ENCODE measurements at regions not wholly inside any gene's neighbourhood (a gene's known extent, or its start where the extent isn't known, plus 50 kb on each side); places are given as distances from the start of the nearest gene placed in this dataset.

DNA sequence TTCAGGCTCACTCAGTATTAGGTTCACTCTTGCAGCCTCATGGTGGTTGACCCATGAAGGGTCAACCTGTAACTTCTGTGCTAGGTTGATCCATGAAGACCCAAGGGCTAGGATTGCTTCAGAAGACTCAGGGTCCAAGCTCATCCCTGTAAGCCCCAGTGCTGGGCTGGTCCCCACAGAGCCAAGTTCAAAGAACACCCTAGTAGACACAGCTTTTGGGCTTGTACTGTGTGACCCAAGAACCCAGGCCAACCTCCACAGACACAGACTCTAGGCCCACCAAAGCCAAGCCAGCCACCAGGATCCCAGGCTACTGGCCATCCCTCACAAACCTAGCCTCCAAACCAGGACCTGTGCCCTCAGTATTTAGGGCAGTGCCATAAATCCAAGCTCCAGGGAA is 1020.6 kb downstream of the SLC16A7 start:
- no peaks in the 10 kb centered on the region for H3K4me1 Mint-ChIP-seq
- H3K27me3 Mint-ChIP-seq (ENCODE audit: low read depth) = no peaks in the 10 kb centered on the region
- H3K36me3 Mint-ChIP-seq (ENCODE audit: low read depth) = no peaks in the 10 kb centered on the region
- no peak for TF ChIP-seq CTCF (conservative IDR thresholded peaks at IDR 0.05)
- H3K9me3 Mint-ChIP-seq = peaks cover 7% of the 10 kb centered on the region
- no peak overlapping the region for H3K4me3 Mint-ChIP-seq
- DNase-seq (ENCODE audit: low read depth, low spot score) = no peak
- H3K27ac Mint-ChIP-seq (ENCODE audit: unreplicated experiment) = no peak overlapping the region

GRCh38 chr12:60630796-60631195 is 1035.0 kb downstream of the SLC16A7 start:
- no peak for DNase-seq (ENCODE audit: low read depth, low spot score)
- no peak for TF ChIP-seq CTCF (conservative IDR thresholded peaks at IDR 0.05)
- Mint-ChIP-seq H3K27ac (ENCODE audit: unreplicated experiment) (no peak overlapping the region), H3K27me3 (ENCODE audit: low read depth) (no peaks in the 10 kb centered on the region), H3K4me3 (no peak overlapping the region), H3K36me3 (ENCODE audit: low read depth) (no peaks in the 10 kb centered on the region), H3K9me3 (peaks cover 2% of the 10 kb centered on the region), H3K4me1 (no peaks in the 10 kb centered on the region)

DNA sequence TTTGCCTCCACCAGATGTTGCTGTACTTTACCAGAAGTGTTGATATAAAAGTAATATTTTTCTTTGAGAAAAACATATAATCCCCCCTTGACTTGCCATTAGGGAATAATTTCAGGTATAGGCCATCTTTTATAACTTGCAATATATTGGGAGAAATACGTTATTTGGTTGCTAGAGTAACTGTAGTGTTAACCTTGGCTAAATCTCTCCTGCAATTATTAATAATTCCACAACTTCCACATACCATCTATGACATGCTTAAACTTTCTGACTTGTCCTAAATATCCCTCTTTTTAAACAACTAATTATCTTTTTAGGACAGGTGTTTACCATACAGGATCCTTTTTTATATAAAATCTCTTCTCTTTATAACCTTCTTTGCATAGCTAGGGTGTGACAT is 1048.2 kb downstream of the SLC16A7 start:
- Mint-ChIP-seq H3K36me3 (ENCODE audit: low read depth) (peaks cover 4% of the 10 kb centered on the region), H3K4me1 (no peaks in the 10 kb centered on the region), H3K27ac (ENCODE audit: unreplicated experiment) (no peak overlapping the region), H3K27me3 (ENCODE audit: low read depth) (no peaks in the 10 kb centered on the region), H3K9me3 (peaks cover 19% of the 10 kb centered on the region), H3K4me3 (no peak overlapping the region)
- no peak for TF ChIP-seq CTCF (conservative IDR thresholded peaks at IDR 0.05)
- DNase-seq (ENCODE audit: low read depth, low spot score) = no peak

DNA sequence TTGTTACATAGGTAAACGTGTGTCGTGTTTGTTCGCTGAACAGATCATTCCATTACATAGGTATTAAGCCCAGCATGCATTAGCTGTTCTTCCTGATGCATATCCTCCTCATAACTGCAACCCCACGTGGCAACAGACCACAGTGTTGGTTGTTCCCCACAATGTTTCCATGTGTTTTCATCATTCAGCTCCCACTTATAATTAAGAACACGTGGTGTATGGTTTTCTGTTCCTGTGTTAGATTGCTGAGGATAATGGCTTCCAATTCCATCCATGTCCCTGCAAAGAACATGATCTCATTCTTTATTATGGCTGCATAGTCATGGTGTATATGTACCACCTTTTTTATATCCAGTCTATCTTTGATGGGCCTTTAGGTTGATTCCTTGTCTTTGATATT is 1071.1 kb downstream of the SLC16A7 start:
- no peak for DNase-seq (ENCODE audit: low read depth, low spot score)
- no peak overlapping the region for H3K4me3 Mint-ChIP-seq

DNA sequence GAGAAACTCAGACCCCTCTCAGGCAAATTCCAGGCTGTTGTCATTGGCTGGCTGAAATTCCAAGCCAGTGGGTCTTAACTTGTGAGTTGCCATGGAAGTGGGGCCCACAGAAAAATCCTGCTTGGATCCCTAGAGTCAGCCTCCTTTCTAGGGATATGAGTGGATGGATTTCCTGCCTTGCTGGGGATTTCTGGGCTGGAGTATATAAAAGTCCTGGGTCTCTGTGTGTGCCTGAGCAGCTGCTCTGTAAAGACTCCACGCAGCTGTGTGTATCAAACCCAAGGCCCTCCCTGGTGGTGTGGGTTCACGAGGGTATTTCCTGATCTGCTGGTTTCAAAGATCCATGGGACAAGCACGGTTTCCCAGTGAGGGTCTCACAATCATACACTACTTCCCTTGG is 1077.1 kb downstream of the SLC16A7 start:
- TF ChIP-seq CTCF (conservative IDR thresholded peaks at IDR 0.05) = no peak
- H3K36me3 Mint-ChIP-seq (ENCODE audit: low read depth) = peaks cover 2% of the 10 kb centered on the region

More for the DNA sequence above, 1071.1 kb downstream of the SLC16A7 start:
- peaks cover 2% of the 10 kb centered on the region for H3K36me3 Mint-ChIP-seq (ENCODE audit: low read depth)
- no peaks in the 10 kb centered on the region for H3K4me1 Mint-ChIP-seq
- peaks cover 8% of the 10 kb centered on the region for H3K9me3 Mint-ChIP-seq
- no peak overlapping the region for H3K27ac Mint-ChIP-seq (ENCODE audit: unreplicated experiment)
- no peak for TF ChIP-seq CTCF (conservative IDR thresholded peaks at IDR 0.05)
- no peaks in the 10 kb centered on the region for H3K27me3 Mint-ChIP-seq (ENCODE audit: low read depth)

More for the DNA sequence above, 1077.1 kb downstream of the SLC16A7 start:
- Mint-ChIP-seq H3K27me3 (ENCODE audit: low read depth) (no peaks in the 10 kb centered on the region), H3K4me1 (no peaks in the 10 kb centered on the region), H3K27ac (ENCODE audit: unreplicated experiment) (no peak overlapping the region), H3K4me3 (no peak overlapping the region), H3K9me3 (peaks cover 12% of the 10 kb centered on the region)
- no peak for DNase-seq (ENCODE audit: low read depth, low spot score)
